A673 (cell line): ENCODE measurements at regions not wholly inside any gene's neighbourhood (a gene's known extent, or its start where the extent isn't known, plus 50 kb on each side); places are given as distances from the start of the nearest gene placed in this dataset.

Source experiments
- CTCF ChIP-seq: fragments of 300-800, 200-600 bp; sonication (generic); conservative IDR thresholded peaks from 2 replicates; pipeline ENCODE4 v1.5.1; 2017; ENCODE audit warnings: low read depth, mild to moderate bottlenecking, antibody characterized with exemption, low read length, moderate library complexity, mixed read lengths
- EZH2 ChIP-seq: fragments of 200-600 bp; sonication (generic); IDR thresholded peaks from 2 replicates; pipeline ENCODE4 v1.6.1; 2017; ENCODE audit warnings: borderline replicate concordance, low read depth, mild to moderate bottlenecking, mixed read lengths, antibody characterized with exemption, low read length; ENCODE audit not compliant: poor library complexity, severe bottlenecking

- TF ChIP-seq CTCF (no peak), EZH2 (no peak)
These were observed 96.9 kb downstream of the CD164 start for GRCh38 chr6:109285366-109285765.
